ENCODE measurements at regions not wholly inside any gene's neighbourhood (a gene's known extent, or its start where the extent isn't known, plus 50 kb on each side); places are given as distances from the start of the nearest gene placed in this dataset.

GRCh38 chr17:79434215-79434614, 176.6 kb downstream of the RBFOX3 start:
- no peak for DNase-seq (ENCODE audit: low read depth)
- H3K4me3 ChIP-seq (ENCODE audit: low read depth, low read length) = no peak overlapping the region
- TF ChIP-seq CTCF (IDR thresholded peaks at IDR 0.05; ENCODE audit: insufficient read depth, low read length) = no peak

GRCh38 chr17:79433379-79433778, 177.5 kb downstream of the RBFOX3 start:
- no peak for DNase-seq (ENCODE audit: low read depth)
- no peak for TF ChIP-seq CTCF (IDR thresholded peaks at IDR 0.05; ENCODE audit: insufficient read depth, low read length)
- no peak overlapping the region for H3K4me3 ChIP-seq (ENCODE audit: low read depth, low read length)

DNA sequence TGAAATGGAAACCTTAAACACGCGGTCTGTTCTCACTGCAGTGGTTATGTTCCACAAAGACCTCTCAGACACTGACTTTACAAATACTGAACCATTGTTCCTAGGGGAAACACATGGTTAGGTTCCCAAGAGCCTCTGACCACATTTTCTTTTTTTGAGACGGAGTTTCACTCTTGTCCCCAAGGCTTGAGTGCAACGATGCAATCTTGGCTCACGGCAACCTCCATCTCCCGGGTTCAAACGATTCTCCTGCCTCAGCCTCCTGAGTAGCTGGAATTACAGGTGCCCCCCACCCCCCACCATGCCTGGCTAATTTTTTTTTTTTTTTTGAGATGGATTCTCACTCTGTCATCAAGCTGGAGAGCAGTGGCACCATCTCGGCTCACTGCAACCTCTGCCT, 179.7 kb downstream of the RBFOX3 start:
- DNase-seq (ENCODE audit: low read depth) = no peak
- TF ChIP-seq CTCF (IDR thresholded peaks at IDR 0.05; ENCODE audit: insufficient read depth, low read length) = no peak
- no peak overlapping the region for H3K4me3 ChIP-seq (ENCODE audit: low read depth, low read length)

- TF ChIP-seq CTCF (IDR thresholded peaks at IDR 0.05; ENCODE audit: insufficient read depth, low read length) = no peak
- no peak overlapping the region for H3K4me3 ChIP-seq (ENCODE audit: low read depth, low read length)
- no peak for DNase-seq (ENCODE audit: low read depth)
Measured at GRCh38 chr17:79429864-79430494, 180.9 kb downstream of the RBFOX3 start.

GRCh38 chr17:79428988-79429387, 181.9 kb downstream of the RBFOX3 start:
- H3K4me3 ChIP-seq (ENCODE audit: low read depth, low read length) = no peak overlapping the region
- TF ChIP-seq CTCF (IDR thresholded peaks at IDR 0.05; ENCODE audit: insufficient read depth, low read length) = no peak
- no peak for DNase-seq (ENCODE audit: low read depth)

- DNase-seq (ENCODE audit: low read depth) = no peak
- no peak for TF ChIP-seq CTCF (IDR thresholded peaks at IDR 0.05; ENCODE audit: insufficient read depth, low read length)
Measured at GRCh38 chr17:79427621-79428539, 183.0 kb downstream of the RBFOX3 start.

More at GRCh38 chr17:79427621-79428539, 183.0 kb downstream of the RBFOX3 start:
- no peak overlapping the region for H3K4me3 ChIP-seq (ENCODE audit: low read depth, low read length)

All from fibroblast of the aortic adventitia (primary cell).